Trophoblast cell (in vitro differentiated cells and primary cell): ENCODE measurements at regions not wholly inside any gene's neighbourhood (a gene's known extent, or its start where the extent isn't known, plus 50 kb on each side); places are given as distances from the start of the nearest gene placed in this dataset.
A peak's percentile ranks its signal among the peaks of the same experiment; 100 is the strongest.

ENCODE experiments used
- DNase-seq, 2 donors: peaks; one replicate each; pipeline ENCODE4 v3.0.0-alpha.2; 2016
- H2AFZ ChIP-seq: 2 replicates; pipeline ENCODE4 v1.6.1; 2013; ENCODE audit warnings: low read length, moderate library complexity, mild to moderate bottlenecking; ENCODE audit not compliant: insufficient read depth, poor library complexity
- H2AK5ac ChIP-seq: 2 replicates; pipeline ENCODE4 v1.6.1; 2013; ENCODE audit warnings: mild to moderate bottlenecking, low read length
- H2BK120ac ChIP-seq: 2 replicates; pipeline ENCODE4 v1.6.1; 2013; ENCODE audit warnings: low read length, mild to moderate bottlenecking, moderate library complexity; ENCODE audit not compliant: insufficient read depth, poor library complexity
- H2BK12ac ChIP-seq: 2 replicates; pipeline ENCODE4 v1.6.1; 2013; ENCODE audit warnings: mild to moderate bottlenecking, low read length, moderate library complexity
- H2BK5ac ChIP-seq: 2 replicates; pipeline ENCODE4 v1.6.1; 2013; ENCODE audit warnings: low read length, low read depth, moderate library complexity, mild to moderate bottlenecking; ENCODE audit not compliant: poor library complexity
- H3K14ac ChIP-seq: 2 replicates; pipeline ENCODE4 v1.6.1; 2013; ENCODE audit warnings: mild to moderate bottlenecking, low read length
- H3K18ac ChIP-seq: 2 replicates; pipeline ENCODE4 v1.6.1; 2013; ENCODE audit warnings: mild to moderate bottlenecking, low read length
- H3K23ac ChIP-seq: 2 replicates; pipeline ENCODE4 v1.6.1; 2013; ENCODE audit warnings: low read length
- H3K27ac ChIP-seq: 2 replicates; pipeline ENCODE4 v1.5.1; 2013; ENCODE audit warnings: low read depth, mild to moderate bottlenecking, inconsistent platforms, low read length, moderate library complexity
- H3K27me3 ChIP-seq: 2 replicates; pipeline ENCODE4 v1.6.1; 2013; ENCODE audit warnings: inconsistent platforms, mild to moderate bottlenecking, low read length, moderate library complexity; ENCODE audit not compliant: insufficient read depth
- H3K36me3 ChIP-seq, 2 experiments: 1 replicate in 1 of 2; 2 replicates in 1 of 2; pipeline ENCODE4 v1.6.1; 2013; ENCODE audit warnings: low read length in 2 of 2, mild to moderate bottlenecking in 2 of 2, moderate library complexity in 1 of 2; ENCODE audit not compliant: insufficient read depth in 2 of 2, control insufficient read depth in 1 of 2
- H3K4ac ChIP-seq: 2 replicates; pipeline ENCODE4 v1.6.1; 2013; ENCODE audit warnings: low read depth, mild to moderate bottlenecking, low read length, moderate library complexity
- H3K4me1 ChIP-seq, 2 experiments: 1 replicate in 1 of 2; 2 replicates in 1 of 2; pipeline ENCODE4 v1.6.1; 2013; ENCODE audit warnings: low read length in 2 of 2, mild to moderate bottlenecking in 2 of 2, moderate library complexity in 1 of 2; ENCODE audit not compliant: insufficient read depth in 2 of 2, control insufficient read depth in 1 of 2
- H3K4me2 ChIP-seq: 2 replicates; pipeline ENCODE4 v1.6.1; 2013; ENCODE audit warnings: inconsistent platforms, mild to moderate bottlenecking, low read length, moderate library complexity
- H3K4me3 ChIP-seq: 2 replicates; pipeline ENCODE4 v1.5.1; 2013; ENCODE audit warnings: mild to moderate bottlenecking, low read depth, low read length, inconsistent platforms
- H3K79me1 ChIP-seq: one replicate; pipeline ENCODE4 v1.6.1; 2013; ENCODE audit warnings: low read length
- H3K79me2 ChIP-seq: 2 replicates; pipeline ENCODE4 v1.6.1; 2013; ENCODE audit warnings: low read length, mild to moderate bottlenecking; ENCODE audit not compliant: control insufficient read depth, insufficient read depth, poor library complexity
- H3K9ac ChIP-seq: 2 replicates; pipeline ENCODE4 v1.6.1; 2013; ENCODE audit warnings: mild to moderate bottlenecking, low read length
- H3K9me3 ChIP-seq: 2 replicates; pipeline ENCODE4 v1.6.1; 2013; ENCODE audit warnings: low read depth, mild to moderate bottlenecking, control low read depth, inconsistent platforms, low read length; ENCODE audit not compliant: insufficient read depth
- H4K12ac ChIP-seq: 2 replicates; pipeline ENCODE4 v1.6.1; 2013; ENCODE audit warnings: low read depth, mild to moderate bottlenecking, low read length, moderate library complexity
- H4K8ac ChIP-seq: 2 replicates; pipeline ENCODE4 v1.6.1; 2013; ENCODE audit warnings: low read depth, mild to moderate bottlenecking, low read length, moderate library complexity
- H4K91ac ChIP-seq: one replicate; pipeline ENCODE4 v1.6.1; 2013; ENCODE audit warnings: low read depth, mild to moderate bottlenecking, low read length, moderate library complexity
- WGBS: extraction: QIAGEN DNeasy Blood & Tissue Kit; methylation state at CpG from one replicate; pipeline ENCODE4 v1.1.7; 2013; ENCODE audit warnings: missing lambda C conversion rate; ENCODE audit not compliant: insufficient read length, insufficient coverage; ENCODE audit errors: extremely low coverage; 5-methylcytosine and 5-hydroxymethylcytosine counted together

GRCh38 chr1:219331424-219331823 lies 157.7 kb downstream of the LYPLAL1 start:
- Histone ChIP-seq H2AK5ac (no peak overlapping the region), H3K23ac (no peak overlapping the region), H4K8ac (no peak overlapping the region), H3K9me3 (no peaks in the 10 kb centered on the region), H2AFZ (no peak overlapping the region), H3K27ac (no peak overlapping the region), H3K4me1 (no peaks in the 10 kb centered on the region), H4K12ac (no peak overlapping the region), H2BK5ac (no peak overlapping the region), H3K9ac (no peak overlapping the region), H4K91ac (no peak overlapping the region), H3K27me3 (no peaks in the 10 kb centered on the region), H3K4me2 (no peak overlapping the region), H2BK12ac (no peak overlapping the region), H3K4me3 (no peak overlapping the region), H3K18ac (no peak overlapping the region), H3K79me1 (no peaks in the 10 kb centered on the region), H3K36me3 (no peaks in the 10 kb centered on the region), H2BK120ac (no peak overlapping the region), H3K14ac (no peak overlapping the region), H3K79me2 (no peaks in the 10 kb centered on the region), H3K4ac (no peak overlapping the region)
- no CpG with 5 or more reads among the region's 5 CpGs for WGBS
- DNase-seq, result no peak

GRCh38 chr1:219330669-219331068 lies 157.0 kb downstream of the LYPLAL1 start:
- Histone ChIP-seq H2BK12ac (no peak overlapping the region), H3K4ac (no peak overlapping the region), H3K14ac (no peak overlapping the region), H4K8ac (no peak overlapping the region), H3K36me3 (no peaks in the 10 kb centered on the region), H3K23ac (no peak overlapping the region), H2AK5ac (no peak overlapping the region), H3K27ac (no peak overlapping the region), H2AFZ (no peak overlapping the region), H3K4me1 (no peaks in the 10 kb centered on the region), H3K9me3 (no peaks in the 10 kb centered on the region), H3K4me3 (no peak overlapping the region), H2BK120ac (no peak overlapping the region), H3K79me1 (no peaks in the 10 kb centered on the region), H3K79me2 (no peaks in the 10 kb centered on the region), H4K12ac (no peak overlapping the region), H3K27me3 (no peaks in the 10 kb centered on the region), H3K9ac (no peak overlapping the region), H3K4me2 (no peak overlapping the region), H2BK5ac (no peak overlapping the region), H4K91ac (no peak overlapping the region), H3K18ac (no peak overlapping the region)
- no CpG with 5 or more reads among the region's 2 CpGs for WGBS
- no peak for DNase-seq

DNA sequence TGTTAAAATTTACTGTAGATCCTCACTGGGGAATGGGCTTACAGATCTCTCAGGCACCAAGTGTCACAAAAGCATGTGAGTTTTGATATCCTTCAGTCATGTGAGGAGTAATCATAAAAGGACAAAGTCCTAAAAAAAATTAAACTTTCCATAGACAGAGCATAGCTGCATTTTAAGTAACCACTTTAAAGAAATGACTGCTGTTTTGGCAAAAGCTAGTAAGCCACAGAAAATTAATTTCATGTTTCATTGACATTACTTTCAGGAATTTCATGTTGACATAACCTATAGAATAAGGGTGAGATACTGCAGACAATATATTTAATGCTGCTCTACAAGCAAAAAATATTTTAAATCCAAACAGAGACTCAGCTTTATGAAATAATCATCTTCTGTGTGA lies 156.3 kb downstream of the LYPLAL1 start:
- H3K18ac ChIP-seq, result no peak overlapping the region
- no peak overlapping the region for H3K4me3 ChIP-seq
- H3K14ac ChIP-seq, result no peak overlapping the region
- H3K36me3 ChIP-seq, result no peaks in the 10 kb centered on the region
- H2BK120ac ChIP-seq, result no peak overlapping the region
- no peak for DNase-seq
- H3K27me3 ChIP-seq, result no peaks in the 10 kb centered on the region
- H2AK5ac ChIP-seq, result no peak overlapping the region
- no peaks in the 10 kb centered on the region for H3K79me2 ChIP-seq
- H2BK12ac ChIP-seq, result no peak overlapping the region
- H3K9me3 ChIP-seq, result no peaks in the 10 kb centered on the region
- no peak overlapping the region for H3K4me2 ChIP-seq
- no peak overlapping the region for H2AFZ ChIP-seq
- H4K91ac ChIP-seq, result no peak overlapping the region
- no peak overlapping the region for H4K12ac ChIP-seq
- H3K4me1 ChIP-seq, result no peaks in the 10 kb centered on the region
- H4K8ac ChIP-seq, result no peak overlapping the region
- H3K4ac ChIP-seq, result no peak overlapping the region
- no peaks in the 10 kb centered on the region for H3K79me1 ChIP-seq
- no peak overlapping the region for H2BK5ac ChIP-seq
- no peak overlapping the region for H3K9ac ChIP-seq
- H3K27ac ChIP-seq, result no peak overlapping the region
- no peak overlapping the region for H3K23ac ChIP-seq

DNA sequence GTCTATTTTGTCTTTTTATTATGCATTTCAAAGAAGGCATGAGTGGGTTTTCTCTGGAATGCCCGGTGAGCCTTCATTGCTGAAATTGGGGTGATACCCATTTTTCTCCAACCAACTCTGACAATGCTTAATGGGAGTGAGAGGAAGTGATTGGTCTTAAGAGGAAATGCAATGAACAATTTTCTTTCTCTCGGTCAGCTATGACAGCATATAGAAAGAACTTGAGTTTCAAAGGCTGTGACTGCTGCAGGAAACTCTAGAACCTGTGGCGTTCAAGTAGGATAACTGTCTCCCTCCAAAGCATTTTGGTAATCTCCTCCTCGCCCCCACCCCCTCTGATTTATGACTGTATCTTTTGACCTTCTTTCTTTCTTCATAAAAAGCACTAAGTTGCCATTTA lies 155.9 kb downstream of the LYPLAL1 start:
- H4K12ac ChIP-seq, result no peak overlapping the region

More for the DNA sequence above, 155.9 kb downstream of the LYPLAL1 start:
- Histone ChIP-seq H3K14ac (no peak overlapping the region), H3K27me3 (no peaks in the 10 kb centered on the region), H2BK120ac (no peak overlapping the region), H4K91ac (no peak overlapping the region), H3K9me3 (no peaks in the 10 kb centered on the region), H2BK5ac (no peak overlapping the region), H3K36me3 (no peaks in the 10 kb centered on the region), H3K18ac (no peak overlapping the region), H3K23ac (no peak overlapping the region), H2AK5ac (no peak overlapping the region), H2AFZ (no peak overlapping the region), H3K79me2 (no peaks in the 10 kb centered on the region), H3K9ac (no peak overlapping the region), H3K4me2 (no peak overlapping the region), H3K27ac (no peak overlapping the region), H3K4me3 (no peak overlapping the region), H4K8ac (no peak overlapping the region), H3K4ac (no peak overlapping the region), H3K4me1 (no peaks in the 10 kb centered on the region), H3K79me1 (no peaks in the 10 kb centered on the region), H2BK12ac (no peak overlapping the region)
- no CpG with 5 or more reads among the region's 4 CpGs for WGBS
- peak in 1 of 2 donors; percentile 16 for DNase-seq
